ENCODE measurements at regions not wholly inside any gene's neighbourhood (a gene's known extent, or its start where the extent isn't known, plus 50 kb on each side); places are given as distances from the start of the nearest gene placed in this dataset.

DNA sequence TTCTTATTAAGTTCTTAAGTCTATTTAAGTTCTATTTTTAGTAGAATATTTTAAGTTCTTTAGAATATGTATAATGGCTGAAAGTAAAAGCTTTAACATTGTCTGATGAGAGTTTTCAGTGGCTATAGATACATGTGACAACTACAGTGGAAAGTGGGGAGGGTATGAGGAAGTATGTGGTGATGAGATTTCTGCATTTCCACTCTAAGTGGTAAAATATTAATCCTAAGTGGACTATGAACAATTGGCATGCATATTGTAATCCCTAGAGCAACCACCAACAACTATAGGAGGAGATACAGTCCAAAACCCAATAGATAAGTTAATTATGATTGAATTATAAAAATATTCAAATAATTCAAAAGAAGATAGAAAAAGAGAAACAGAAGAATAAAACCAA lies 183.6 kb downstream of the GADD45G start:
- no peak for TF ChIP-seq POLR2A (IDR thresholded peaks at IDR 0.05)
- TF ChIP-seq, protein P1, sequence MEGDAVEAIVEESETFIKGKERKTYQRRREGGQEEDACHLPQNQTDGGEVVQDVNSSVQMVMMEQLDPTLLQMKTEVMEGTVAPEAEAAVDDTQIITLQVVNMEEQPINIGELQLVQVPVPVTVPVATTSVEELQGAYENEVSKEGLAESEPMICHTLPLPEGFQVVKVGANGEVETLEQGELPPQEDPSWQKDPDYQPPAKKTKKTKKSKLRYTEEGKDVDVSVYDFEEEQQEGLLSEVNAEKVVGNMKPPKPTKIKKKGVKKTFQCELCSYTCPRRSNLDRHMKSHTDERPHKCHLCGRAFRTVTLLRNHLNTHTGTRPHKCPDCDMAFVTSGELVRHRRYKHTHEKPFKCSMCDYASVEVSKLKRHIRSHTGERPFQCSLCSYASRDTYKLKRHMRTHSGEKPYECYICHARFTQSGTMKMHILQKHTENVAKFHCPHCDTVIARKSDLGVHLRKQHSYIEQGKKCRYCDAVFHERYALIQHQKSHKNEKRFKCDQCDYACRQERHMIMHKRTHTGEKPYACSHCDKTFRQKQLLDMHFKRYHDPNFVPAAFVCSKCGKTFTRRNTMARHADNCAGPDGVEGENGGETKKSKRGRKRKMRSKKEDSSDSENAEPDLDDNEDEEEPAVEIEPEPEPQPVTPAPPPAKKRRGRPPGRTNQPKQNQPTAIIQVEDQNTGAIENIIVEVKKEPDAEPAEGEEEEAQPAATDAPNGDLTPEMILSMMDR (IDR thresholded peaks at IDR 0.05), result no peak
